HG02938 (cell line): ENCODE measurements at regions not wholly inside any gene's neighbourhood (a gene's known extent, or its start where the extent isn't known, plus 50 kb on each side); places are given as distances from the start of the nearest gene placed in this dataset.

ENCODE experiments used
- ATAC-seq: cut with Tn5 transposase; IDR thresholded peaks from one replicate; pipeline ENCODE4 v1.9.1; 2021; ENCODE audit warnings: mild to moderate bottlenecking, moderate library complexity; ENCODE audit not compliant: unreplicated experiment

DNA sequence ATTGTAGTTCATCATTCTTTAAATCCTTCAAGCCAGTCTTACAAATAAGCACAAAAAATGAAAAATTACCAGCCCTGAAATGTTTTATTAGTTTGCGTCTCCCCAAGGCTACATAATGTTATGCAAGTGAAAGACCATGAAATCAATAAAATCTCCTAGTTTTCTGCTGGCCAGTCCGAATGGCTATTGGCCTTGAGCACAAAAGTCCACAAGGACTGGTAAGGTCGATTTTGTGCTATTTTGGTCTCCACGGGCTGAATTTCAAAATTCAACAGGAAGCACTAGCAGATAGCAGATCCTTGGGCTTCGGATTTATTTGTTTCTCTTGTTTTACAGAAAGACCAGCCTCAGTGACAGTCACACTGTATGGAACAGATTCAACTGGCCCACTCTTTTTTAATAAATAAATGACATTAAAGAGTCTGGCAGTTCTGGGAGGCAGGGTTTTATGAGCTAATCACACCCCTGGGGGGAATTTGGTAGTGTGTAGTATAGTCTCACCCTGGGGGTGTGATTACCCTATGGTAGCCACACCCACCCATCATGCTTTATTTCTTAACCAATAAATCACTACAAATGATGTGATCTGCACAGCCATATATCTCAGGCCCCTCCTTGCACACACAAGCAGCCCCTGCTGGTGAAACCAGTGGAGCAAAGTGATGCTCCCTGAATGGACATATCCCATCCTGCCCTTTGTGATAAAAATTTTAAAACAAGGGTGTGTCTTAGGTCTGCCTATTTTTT is 51.1 kb upstream of the TMEM33 start:
- ATAC-seq: no peak

DNA sequence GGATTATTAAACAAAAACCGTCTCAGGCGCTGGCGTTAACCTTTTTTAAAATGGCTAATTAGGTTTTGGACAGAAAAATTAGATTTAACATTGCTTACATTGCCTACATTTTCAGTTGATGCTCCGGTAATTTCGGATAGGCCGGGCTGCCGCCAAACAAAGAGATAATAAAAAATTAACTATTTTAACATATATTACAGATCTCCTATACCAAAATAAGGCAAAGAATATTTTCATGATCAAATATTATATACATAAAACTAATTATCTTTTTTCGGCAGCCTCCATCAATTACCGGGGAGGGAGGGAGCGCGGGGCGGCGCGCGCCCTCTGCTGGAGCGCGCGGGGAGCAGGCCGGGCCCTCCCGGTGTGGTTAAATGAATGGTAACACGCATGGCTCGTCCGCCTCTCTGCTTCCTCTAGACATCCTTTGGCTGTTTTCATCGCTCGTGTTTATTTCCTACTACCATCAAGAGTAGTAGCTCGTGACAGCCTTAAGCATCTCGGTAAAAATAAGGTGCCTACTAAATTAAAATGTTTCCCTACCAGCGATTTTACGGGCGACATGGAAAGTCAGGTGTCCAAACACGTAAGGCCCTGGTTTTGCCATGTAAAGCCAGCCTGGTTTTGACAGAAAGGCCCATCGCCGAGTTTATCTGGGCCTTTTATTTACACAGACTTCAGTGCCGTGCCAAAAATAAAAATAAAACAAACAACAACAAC is 52.4 kb upstream of the TMEM33 start:
- ATAC-seq: peak; percentile 51

DNA sequence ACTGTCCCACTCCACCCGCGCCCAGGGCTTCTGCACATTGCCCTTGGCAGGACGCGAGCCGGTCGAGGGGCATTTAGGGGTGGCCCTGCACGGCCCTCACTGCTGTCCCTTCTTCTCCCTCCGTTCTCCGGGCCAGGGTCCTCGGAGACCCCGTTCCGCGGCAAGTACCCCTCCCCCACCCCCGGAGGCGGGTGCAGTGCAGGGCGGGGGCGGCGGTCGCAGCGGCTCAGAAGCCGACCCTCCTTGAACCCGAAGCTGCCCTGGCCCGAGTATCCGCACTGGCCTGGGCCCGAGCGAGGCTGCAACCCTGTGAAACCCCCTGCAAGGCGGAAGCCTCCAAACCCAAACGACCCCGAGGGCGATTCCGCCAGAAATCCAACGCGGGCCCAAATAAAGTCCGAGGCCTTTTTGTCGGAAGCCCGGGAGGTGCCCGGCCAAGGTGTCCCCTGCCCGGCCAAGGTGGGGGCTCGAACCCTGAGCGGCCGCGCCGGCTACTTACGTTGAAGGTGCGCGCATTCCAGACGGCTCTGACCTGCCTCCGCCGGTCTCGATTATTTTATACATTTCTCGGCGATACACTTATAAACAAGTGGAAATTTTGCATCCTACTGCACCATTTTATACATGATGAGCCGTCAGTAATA is 53.1 kb upstream of the TMEM33 start:
- no peak for ATAC-seq

DNA sequence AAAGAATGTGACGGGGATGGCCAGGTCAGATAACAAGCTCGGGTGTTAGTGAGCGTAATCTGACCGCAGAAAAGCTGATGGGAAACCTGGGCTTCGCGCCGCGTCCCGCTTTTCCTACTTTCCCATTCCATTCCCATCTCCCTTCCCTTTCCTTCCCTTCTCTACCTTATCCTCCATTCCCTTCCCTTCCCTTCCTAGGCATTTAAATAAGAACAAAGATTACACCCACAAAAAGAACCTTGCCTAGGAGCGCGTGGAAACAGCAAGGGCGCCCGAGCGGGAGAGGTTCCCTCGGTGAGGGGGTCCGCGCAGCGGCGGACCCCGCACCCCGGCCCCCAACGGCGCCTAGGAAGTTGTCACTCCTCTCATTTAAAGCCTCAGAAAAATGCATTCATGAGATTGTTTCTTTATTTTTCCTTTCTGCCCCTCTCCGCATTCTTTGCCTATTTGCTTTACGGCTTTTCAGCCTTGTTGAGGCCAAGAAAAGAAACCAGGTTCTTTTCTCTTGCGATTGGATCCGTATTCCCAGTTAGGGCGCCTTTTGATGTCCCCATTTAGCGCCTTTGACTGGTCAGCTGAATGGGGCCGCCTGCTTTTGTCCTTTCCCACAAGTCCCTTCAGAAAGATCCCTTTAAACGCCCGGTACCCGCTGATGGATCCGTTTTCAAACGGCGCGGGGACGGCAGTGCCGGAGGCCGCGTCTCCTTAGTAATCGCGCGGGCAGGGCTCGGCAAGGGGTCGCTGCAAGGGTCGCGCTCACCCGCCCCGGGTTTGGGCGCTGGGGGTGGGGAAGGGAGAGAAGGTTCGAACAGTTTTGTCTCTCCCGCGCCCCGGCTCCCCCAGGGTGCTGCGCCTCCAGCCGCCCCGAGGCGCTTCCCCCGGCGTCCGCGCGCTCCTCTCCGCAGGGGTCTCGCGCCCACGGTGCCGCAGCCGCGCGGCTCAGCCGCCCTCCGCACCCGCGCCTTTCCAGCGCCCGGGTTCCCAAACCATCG is 54.1 kb upstream of the TMEM33 start:
- no peak for ATAC-seq

DNA sequence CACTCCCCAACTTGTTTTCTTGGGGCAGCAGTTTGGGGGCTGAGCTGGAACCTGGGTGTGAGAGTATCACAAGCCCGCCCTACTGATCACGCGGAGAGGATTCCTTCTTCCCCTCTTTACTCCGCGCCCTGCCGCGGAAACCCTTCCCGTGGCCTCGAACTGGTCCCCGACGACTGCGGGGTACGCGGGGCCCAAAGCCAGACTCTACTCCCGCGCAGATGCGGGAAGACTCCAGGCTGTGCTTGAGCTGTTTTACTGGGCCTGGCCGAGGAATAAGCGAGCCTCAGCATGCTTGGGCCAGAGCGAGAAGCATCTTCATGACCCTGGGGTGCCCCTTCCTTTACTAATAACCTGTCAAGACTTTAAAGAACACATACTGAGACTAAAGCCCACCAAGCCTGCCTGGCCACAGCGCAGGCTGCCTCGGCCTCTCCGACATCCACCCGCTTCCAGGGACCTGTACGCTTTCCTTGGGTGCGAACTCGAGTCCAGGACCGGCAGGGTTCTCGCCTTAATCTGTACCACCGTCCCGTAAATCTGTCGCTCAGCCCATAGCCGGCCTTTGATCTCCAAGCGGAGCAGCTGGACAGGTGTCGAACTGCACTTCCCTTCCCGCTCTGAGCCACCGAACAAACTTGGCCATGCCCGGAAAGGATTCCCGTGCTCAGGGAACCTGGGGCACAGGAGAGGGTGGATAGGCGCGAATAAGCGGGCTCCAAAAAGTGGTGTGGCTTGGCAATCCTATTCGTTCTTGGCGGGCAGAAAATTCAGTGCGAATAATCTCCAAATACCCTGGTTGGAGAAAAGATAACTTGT is 55.0 kb upstream of the TMEM33 start:
- ATAC-seq: no peak

DNA sequence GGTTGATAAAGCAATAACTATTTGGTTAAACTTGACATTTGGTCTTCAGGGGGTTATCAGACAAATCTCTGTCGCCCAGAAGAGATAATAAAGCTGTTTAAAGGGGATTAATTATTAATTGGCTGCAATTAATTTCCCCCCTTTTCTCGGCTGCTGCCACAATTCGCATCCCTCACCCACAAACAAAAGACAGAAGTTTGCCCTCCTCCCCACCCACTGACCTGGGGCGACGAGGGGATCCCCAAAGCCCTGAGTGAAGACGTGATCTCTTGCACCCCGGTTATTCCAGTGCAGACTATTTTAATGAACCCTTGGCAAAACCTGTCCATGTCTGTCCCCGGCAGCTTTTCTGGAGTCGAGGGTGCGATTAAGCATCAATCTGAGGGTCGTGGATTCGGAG is 55.7 kb upstream of the TMEM33 start:
- ATAC-seq: no peak

DNA sequence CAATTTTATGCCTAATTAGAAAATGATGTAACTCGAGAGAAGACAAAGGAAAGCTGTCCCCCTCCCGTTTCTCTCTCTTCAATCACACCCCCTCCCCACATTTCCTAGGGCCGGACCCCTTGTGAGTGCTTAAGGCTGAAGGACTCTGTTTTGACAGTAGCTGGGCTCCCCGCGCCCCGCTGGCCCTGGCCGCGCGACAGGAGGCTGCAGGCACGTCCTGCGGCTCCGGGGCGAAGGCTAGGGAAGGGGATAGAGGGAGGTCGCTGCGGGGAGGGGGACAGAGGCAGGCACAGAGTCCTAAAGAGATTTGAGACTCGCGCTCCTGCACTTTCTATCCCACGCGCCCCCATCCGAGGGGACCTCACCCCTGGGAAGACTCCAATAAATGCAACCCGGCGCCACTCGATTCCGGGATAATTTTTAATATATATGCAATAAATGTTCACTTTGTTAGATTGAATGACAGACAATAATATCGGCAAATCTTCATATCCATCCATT is 56.2 kb upstream of the TMEM33 start:
- no peak for ATAC-seq

DNA sequence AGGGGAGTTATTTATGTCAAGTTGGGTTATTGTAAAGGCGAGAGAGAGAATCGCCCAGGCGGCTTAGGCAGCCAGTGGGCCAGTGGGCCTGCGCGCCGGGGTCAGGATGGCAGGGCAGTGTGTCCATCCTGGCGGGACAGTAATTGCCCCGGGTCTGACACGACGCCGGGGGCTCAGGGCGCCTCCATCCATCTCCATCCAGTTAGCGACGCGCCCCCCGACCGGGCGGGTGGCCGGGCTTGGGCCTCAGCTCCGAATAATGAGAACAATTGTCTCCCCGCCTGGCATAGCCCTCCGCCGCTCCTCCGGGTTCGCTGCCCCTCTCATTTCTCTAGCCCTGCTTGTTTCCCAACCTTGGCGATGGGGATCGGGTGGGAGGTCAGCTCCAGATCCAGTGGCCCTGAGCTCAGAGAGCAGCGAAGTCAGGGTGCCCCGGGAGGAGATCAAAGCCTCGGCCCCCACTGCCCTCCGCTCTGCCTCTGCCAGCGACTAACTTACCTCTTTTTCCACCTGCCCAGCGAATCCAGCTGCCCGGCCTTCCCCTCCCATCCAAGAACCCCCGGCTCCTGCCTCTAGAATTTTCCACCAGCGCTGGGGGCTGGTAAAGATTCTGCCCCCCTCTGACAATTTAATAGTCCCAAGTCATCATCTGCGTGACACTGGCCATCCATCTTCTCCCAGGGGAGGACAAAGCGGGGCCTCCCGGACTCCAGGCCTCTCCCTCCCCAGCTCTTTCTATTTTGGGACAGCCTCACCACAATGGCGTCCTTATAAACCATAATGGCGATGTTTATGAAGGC is 56.9 kb upstream of the TMEM33 start:
- no peak for ATAC-seq

DNA sequence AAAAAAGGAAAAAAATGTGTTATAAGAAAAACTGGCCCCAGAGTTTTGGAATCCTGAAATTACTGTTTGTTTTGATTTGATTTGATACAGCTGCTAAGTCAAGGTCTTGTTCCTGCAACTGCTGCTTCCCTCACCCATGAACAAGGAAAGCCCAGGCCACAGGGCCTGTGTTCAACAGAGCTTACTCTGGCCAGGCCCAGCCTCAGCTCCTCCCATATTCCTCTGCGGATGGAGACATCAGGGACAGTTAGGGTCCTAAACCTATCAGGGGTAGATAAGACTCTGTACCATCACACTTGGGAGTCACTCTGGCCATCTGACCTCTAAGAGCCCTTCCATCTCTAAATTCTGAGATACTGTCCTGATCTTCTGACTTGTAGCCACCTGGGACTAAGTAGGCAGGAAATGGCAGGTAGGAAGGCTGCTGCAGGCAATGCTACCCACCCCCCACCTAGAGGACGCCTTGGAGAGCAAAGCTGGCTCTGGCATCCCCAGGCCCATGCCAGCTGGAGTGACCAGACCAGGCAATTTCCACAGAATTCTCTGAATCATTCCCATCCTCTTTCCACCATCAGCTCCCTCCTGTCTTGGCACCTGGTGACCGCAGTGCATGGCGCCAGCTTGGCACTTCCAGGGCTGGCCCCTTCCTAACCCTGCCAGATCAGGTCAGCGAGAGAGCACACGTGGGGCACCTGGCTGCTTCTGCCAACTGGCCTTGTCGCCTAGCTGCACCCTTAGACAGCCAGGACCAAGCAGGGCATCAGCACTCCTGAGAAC is 58.0 kb upstream of the TMEM33 start:
- ATAC-seq: no peak

DNA sequence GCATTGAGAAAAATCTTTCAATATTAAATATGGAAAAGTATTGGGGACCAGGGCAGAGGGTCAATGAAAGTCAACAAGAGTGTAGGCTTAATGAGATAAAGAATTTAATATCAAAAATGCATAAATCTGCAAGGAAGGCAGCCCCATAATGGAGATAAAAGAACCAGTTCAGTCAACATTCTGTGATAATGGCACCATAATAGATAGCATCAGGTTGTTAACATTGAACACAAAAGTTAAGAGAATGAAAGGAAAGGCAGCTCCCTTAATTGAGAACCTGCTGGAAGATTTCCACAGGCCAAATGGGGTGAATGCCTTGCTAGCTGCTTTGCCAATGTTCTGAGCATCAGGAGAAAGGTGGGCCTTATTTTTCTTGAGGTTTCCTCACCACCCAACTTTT is 60.4 kb upstream of the TMEM33 start:
- ATAC-seq: no peak

DNA sequence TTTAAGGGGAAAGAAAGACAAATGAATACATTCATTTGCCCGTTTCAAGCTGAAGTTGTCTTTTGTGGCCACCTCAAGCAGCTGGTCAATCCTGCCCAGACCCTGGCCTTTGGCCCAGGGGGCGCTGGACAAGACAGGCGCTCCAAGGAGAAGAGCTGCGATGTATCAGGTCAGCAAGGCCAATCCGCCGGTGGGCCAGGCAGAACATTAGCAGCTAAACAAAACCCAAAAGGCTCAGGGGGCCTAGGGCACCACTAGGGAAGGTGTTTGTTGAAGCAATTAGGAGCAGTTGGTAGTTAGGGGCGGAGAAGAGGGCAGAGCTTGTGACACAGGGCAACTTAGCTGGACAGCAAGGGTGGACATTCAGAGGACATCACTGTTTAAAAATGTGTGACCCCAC is 60.8 kb upstream of the TMEM33 start:
- ATAC-seq: no peak

DNA sequence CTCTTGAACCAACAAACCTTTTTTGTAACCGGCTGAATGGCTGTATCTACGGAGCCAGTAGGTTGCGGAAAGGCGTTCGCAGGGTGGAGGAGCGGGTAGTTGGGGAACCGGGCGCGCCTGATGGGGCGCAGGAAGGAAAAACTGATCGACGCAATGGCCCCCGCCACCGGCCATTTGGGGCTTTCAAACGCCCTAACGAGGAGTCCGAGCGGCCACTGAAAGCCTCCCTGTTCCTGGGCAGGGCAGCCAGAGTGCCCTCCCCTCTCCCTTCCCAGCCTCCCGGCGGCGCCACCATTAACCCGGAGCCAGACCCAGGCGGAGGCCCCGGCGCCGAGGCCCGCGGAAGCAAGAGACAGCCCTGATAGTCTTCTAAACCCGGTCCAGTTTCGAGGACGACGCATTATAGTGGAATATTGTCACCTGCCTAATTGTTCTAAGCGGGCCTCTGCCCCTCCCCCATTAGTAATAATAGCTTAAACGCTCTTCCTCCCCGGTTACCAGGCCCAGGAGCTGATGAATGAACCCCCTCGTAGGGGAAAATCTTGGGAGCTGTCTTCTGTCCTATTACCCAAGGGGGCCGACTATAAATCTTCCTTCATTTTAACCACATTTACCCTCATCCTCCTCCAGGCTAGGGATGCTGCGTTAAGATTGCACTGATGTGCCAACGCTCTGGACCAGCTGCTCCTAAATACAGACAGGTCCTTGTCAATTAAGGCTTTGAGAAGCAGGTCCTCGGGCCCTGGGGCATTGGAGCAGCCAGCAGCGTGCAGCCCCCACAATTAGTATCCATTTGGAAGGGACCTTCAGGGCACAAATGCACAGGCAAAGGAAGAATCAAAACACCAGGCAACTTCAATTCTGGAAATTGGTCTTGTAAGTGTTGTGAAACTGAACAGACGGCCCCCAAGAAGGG is 61.6 kb upstream of the TMEM33 start:
- ATAC-seq: no peak

DNA sequence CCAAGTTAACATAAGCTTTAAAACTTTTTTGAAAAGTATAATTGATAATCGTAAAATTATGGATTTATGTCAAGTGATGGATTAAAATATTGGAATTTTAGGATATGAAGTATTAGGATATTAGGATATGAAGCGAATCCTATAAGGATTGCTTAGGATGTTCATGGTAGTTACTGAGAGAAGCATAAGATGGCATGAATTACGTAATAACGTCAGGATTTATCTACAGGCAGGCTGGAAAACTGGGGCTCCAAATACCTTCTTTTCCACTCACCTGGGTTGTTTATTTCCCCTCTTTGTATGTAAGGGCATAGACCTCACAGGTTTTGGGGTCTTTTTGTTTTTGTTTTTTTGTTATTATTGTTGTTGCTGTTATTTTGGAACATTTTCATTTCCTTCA is 65.2 kb upstream of the TMEM33 start:
- ATAC-seq: no peak

DNA sequence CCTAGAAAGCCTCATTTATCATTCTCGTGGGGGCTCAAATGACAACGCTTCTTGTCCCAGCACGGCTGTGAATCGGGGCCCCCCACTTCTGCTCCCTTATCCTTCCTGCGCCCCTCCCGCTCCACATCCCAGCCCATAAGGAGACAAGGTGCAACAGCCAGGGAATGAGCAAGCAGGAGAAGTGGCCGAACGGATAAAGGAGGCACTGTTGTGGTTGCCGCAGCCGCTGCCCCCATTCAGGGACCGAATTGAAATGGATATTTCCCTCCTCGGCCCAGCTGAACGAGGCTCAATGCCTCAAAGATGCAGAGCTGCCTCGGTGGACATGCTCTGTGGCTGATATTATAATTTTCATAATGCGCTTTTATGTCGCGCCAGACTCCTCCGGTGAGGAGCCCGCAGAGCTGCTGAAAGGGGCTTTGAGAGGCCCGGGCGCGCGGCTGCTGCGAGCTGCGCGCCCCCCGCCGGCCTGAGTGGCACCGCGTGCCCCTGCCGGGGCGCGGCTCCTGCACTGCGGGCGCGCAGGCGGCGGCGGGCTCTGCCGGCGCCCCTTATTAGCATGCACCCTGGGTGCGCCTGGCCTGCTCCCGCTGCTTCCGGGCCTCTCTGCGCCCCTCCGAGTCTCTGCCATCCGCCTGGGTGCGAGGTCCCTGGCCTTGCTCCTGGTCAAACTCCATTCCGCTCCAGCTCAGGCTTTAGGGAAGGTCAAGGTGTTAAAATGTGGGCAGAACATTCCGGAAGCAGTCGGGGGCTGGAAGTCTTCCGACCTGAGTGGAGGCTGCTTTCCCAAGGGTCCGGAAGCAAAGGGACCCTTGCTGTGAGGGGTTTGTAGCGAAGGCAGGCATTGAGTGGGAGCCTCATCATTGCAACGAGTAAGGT is 68.2 kb upstream of the TMEM33 start:
- ATAC-seq: no peak

DNA sequence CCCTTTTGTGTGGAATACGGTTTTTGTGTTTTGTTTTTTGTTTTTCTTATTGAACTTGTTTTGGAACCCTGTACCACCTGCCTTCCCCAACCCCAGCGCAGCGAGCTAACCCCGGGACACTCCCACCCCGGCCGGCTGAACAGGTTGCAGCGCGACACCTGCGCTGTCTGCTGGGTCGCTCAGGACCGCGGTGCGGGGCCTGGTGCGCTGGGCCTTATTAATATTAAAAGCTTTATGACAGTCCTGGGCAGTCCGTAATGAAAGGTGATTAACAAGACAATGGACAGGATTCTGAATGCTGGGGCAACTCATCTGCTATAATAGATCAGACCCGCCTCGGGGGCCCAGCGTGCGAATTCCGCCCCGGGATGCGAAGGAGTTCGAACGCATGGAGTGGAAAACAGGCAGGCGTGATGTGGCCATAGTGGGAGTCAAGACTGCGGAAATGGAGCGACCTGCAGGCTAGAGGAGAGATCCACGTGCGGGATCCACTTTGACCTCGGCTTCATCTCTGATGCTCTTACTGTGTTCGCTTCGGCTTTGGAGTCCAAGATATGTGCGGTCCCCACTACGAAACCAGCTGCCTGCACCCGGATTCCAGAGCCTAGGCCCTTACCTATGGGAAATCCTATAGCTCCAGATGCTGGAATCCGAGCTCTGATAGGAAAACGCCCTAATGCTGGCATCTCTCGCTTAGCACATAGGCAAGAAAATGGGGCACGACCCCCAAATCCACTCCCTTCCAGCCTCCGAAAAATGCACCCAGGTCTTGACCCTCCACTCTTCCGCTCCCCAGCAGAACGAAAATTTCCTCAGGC is 69.0 kb upstream of the TMEM33 start:
- no peak for ATAC-seq
